Smooth muscle cell (in vitro differentiated cells): ENCODE measurements at regions not wholly inside any gene's neighbourhood (a gene's known extent, or its start where the extent isn't known, plus 50 kb on each side); places are given as distances from the start of the nearest gene placed in this dataset.

Source experiments
- DNase-seq: peaks from one replicate; lab custom pipeline; 2025; ENCODE audit not compliant: unreplicated experiment; lab: John Stamatoyannopoulos, UW
- H2AFZ ChIP-seq: fragments of 200-600 bp; sonication (generic); 2 replicates; pipeline ENCODE4 v1.6.0; 2016; ENCODE audit warnings: antibody characterized with exemption, low read depth, mild to moderate bottlenecking
- H3F3A ChIP-seq: fragments of 200-600 bp; sonication (generic); 2 replicates; pipeline ENCODE4 v1.6.0; 2017; ENCODE audit warnings: antibody characterized with exemption, low read depth
- H3K27ac ChIP-seq: fragments of 200-600 bp; sonication (generic); 2 replicates; pipeline ENCODE4 v1.5.1; 2016; ENCODE audit warnings: low read depth, mild to moderate bottlenecking
- H3K27me3 ChIP-seq: fragments of 200-600 bp; sonication (generic); 2 replicates; pipeline ENCODE4 v1.6.1; 2016; ENCODE audit warnings: low read depth, mild to moderate bottlenecking
- H3K36me3 ChIP-seq: fragments of 200-600 bp; sonication (generic); 2 replicates; pipeline ENCODE4 v1.5.1; 2016; ENCODE audit warnings: low read depth
- H3K4me1 ChIP-seq: fragments of 200-600 bp; sonication (generic); 2 replicates; pipeline ENCODE4 v1.5.1; 2016; ENCODE audit warnings: low read depth
- H3K4me2 ChIP-seq: fragments of 200-600 bp; sonication (generic); 2 replicates; pipeline ENCODE4 v1.6.0; 2016; ENCODE audit warnings: mild to moderate bottlenecking
- H3K4me3 ChIP-seq: fragments of 200-600 bp; sonication (generic); 2 replicates; pipeline ENCODE4 v1.5.1; 2016; ENCODE audit warnings: mild to moderate bottlenecking
- H3K79me2 ChIP-seq: fragments of 200-600 bp; sonication (generic); 2 replicates; pipeline ENCODE4 v1.6.0; 2016; ENCODE audit warnings: low read depth, mild to moderate bottlenecking
- H3K9ac ChIP-seq: fragments of 200-600 bp; sonication (generic); 2 replicates; pipeline ENCODE4 v1.6.0; 2016; ENCODE audit warnings: low read depth
- H3K9me3 ChIP-seq: fragments of 200-600 bp; sonication (generic); replicated peaks from 2 replicates; pipeline ENCODE4 v1.5.1; 2016; ENCODE audit warnings: low read depth
- H4K20me1 ChIP-seq: fragments of 200-600 bp; sonication (generic); 2 replicates; pipeline ENCODE4 v1.6.0; 2016; ENCODE audit warnings: low read depth
- CTCF ChIP-seq: fragments of 200-600 bp; sonication (generic); IDR thresholded peaks from 2 replicates; pipeline ENCODE4 v1.5.1; 2017; ENCODE audit warnings: borderline replicate concordance, mild to moderate bottlenecking, antibody characterized with exemption; ENCODE audit not compliant: insufficient read depth, poor library complexity, severe bottlenecking
- WGBS: methylation state at CpG from one replicate; pipeline ENCODE4 v1.1.7; 2016; ENCODE audit warnings: low lambda C conversion rate; 5-methylcytosine and 5-hydroxymethylcytosine counted together

DNA sequence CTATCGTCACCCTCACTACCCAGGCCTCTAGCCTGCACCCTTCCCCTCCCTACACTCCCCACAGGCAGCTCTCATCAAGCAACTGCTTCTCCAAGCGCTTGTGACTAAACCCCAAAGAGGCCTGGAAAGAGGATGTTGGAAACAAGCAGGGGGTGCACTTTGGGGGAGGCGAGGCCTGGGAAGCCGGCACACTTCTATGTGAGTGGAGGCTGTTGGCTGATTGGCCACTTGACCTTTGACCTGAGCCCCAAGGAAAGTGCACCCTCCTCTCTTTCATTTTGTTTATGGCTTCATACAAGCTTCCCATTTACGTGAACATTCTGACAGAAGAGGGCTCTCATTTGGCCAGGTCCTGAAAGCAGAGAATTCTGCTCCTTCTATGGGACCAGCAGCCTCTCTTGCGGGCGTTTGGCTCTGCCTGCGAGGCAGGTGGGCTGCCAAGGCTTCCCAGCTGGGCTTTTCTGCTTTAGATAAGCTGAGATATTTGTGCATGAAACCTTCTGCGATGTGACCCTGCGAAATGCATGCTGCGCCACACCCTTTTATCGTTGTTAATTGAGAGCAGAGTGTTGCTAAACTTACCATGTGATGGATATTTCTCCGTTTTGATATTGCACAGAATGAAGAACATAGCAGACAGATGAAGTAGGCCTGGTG lies 134.8 kb upstream of the NCK2 start:
- Histone ChIP-seq H2AFZ (no peak overlapping the region), H3K27ac (no peak overlapping the region), H3K4me1 (no peaks in the 10 kb centered on the region), H3K9ac (no peak overlapping the region), H3K27me3 (no peaks in the 10 kb centered on the region), H3K4me2 (no peak overlapping the region), H4K20me1 (no peaks in the 10 kb centered on the region), H3K36me3 (no peaks in the 10 kb centered on the region), H3F3A (no peaks in the 10 kb centered on the region), H3K9me3 (no peaks in the 10 kb centered on the region), H3K4me3 (no peak overlapping the region), H3K79me2 (no peaks in the 10 kb centered on the region)
- 96% methylated on average over 13 of the region's 13 CpGs for WGBS
- no peak for DNase-seq
- TF ChIP-seq CTCF = no peak

GRCh38 chr2:105607920-105608504 lies 136.7 kb upstream of the NCK2 start:
- no peaks in the 10 kb centered on the region for H4K20me1 ChIP-seq
- H3K4me3 ChIP-seq = no peak overlapping the region
- no peak for TF ChIP-seq CTCF
- H3K27ac ChIP-seq = no peak overlapping the region
- H3K27me3 ChIP-seq = no peaks in the 10 kb centered on the region
- no peak overlapping the region for H3K4me2 ChIP-seq
- no peaks in the 10 kb centered on the region for H3F3A ChIP-seq
- H3K4me1 ChIP-seq = no peaks in the 10 kb centered on the region
- no peak for DNase-seq
- H2AFZ ChIP-seq = no peak overlapping the region
- no peaks in the 10 kb centered on the region for H3K9me3 ChIP-seq
- H3K36me3 ChIP-seq = no peaks in the 10 kb centered on the region
- 91% methylated on average over 4 of the region's 4 CpGs for WGBS
- no peaks in the 10 kb centered on the region for H3K79me2 ChIP-seq
- H3K9ac ChIP-seq = no peak overlapping the region

DNA sequence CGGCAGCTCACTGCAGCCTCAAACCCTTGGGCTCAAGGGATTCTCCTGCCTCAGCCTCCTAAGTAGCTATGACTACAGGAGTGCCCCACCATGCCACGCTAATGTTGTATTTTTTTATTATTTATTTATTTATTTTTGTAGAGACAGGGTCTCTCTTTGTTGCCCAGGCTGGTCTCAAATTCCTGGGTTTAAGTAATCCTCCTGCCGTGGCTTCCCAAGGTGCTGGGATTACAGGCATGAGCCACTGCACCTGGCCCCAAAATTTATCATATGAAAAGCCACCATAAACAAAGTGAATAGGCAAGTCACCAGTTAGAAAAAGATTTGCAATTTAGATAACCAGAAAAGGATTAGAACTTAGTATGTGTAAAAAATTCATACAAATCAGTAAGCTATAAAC lies 138.6 kb upstream of the NCK2 start:
- no peak overlapping the region for H3K27ac ChIP-seq
- no peak overlapping the region for H2AFZ ChIP-seq
- H3K9me3 ChIP-seq = no peaks in the 10 kb centered on the region
- no peak overlapping the region for H3K4me2 ChIP-seq
- no peak for TF ChIP-seq CTCF
- no peak overlapping the region for H3K4me3 ChIP-seq
- no peaks in the 10 kb centered on the region for H3K4me1 ChIP-seq
- WGBS = 83% methylated on average over 3 of the region's 3 CpGs
- DNase-seq = no peak
- H3K79me2 ChIP-seq = no peaks in the 10 kb centered on the region
- no peaks in the 10 kb centered on the region for H3K27me3 ChIP-seq
- no peaks in the 10 kb centered on the region for H3K36me3 ChIP-seq
- H4K20me1 ChIP-seq = no peaks in the 10 kb centered on the region
- no peaks in the 10 kb centered on the region for H3F3A ChIP-seq
- H3K9ac ChIP-seq = no peak overlapping the region

- Histone ChIP-seq H3K4me1 (no peaks in the 10 kb centered on the region), H2AFZ (no peak overlapping the region), H4K20me1 (no peaks in the 10 kb centered on the region), H3K4me3 (no peak overlapping the region), H3K27me3 (no peaks in the 10 kb centered on the region), H3K9me3 (no peaks in the 10 kb centered on the region), H3K36me3 (no peaks in the 10 kb centered on the region), H3K4me2 (no peak overlapping the region), H3F3A (no peaks in the 10 kb centered on the region), H3K79me2 (no peaks in the 10 kb centered on the region), H3K9ac (no peak overlapping the region), H3K27ac (no peak overlapping the region)
- no peak for DNase-seq
- 82% methylated on average over 3 of the region's 3 CpGs for WGBS
- no peak for TF ChIP-seq CTCF
Measured at GRCh38 chr2:105604938-105605337, 139.8 kb upstream of the NCK2 start.
